GM18868 (cell line): ENCODE measurements at regions not wholly inside any gene's neighbourhood (a gene's known extent, or its start where the extent isn't known, plus 50 kb on each side); places are given as distances from the start of the nearest gene placed in this dataset.

ENCODE experiments used
- ATAC-seq: cut with Tn5 transposase; IDR thresholded peaks from one replicate; pipeline ENCODE4 v1.9.1; 2021; ENCODE audit warnings: mild to moderate bottlenecking, moderate library complexity; ENCODE audit not compliant: unreplicated experiment

GRCh38 chr4:96093563-96093962 lies 253.7 kb downstream of the PDHA2 start:
- no peak for ATAC-seq

GRCh38 chr4:96094183-96094582 lies 254.3 kb downstream of the PDHA2 start:
- ATAC-seq: no peak

GRCh38 chr4:96097040-96097607 lies 257.2 kb downstream of the PDHA2 start:
- no peak for ATAC-seq

GRCh38 chr4:96097693-96098092 lies 257.8 kb downstream of the PDHA2 start:
- ATAC-seq: no peak

- ATAC-seq: no peak
These were observed 259.1 kb downstream of the PDHA2 start for GRCh38 chr4:96099031-96099430.

- no peak for ATAC-seq
These were observed 262.7 kb downstream of the PDHA2 start for GRCh38 chr4:96102541-96103026.

- no peak for ATAC-seq
These were observed 263.2 kb downstream of the PDHA2 start for GRCh38 chr4:96103086-96103485.

- ATAC-seq: no peak
These were observed 268.3 kb downstream of the PDHA2 start for GRCh38 chr4:96108146-96108545.

GRCh38 chr4:96112631-96113030 lies 272.7 kb downstream of the PDHA2 start:
- ATAC-seq: no peak

GRCh38 chr4:96120206-96120605 lies 280.3 kb downstream of the PDHA2 start:
- no peak for ATAC-seq

- no peak for ATAC-seq
These were observed 286.3 kb downstream of the PDHA2 start for GRCh38 chr4:96126227-96126626.

- ATAC-seq: no peak
These were observed 291.3 kb downstream of the PDHA2 start for GRCh38 chr4:96131186-96131585.

- ATAC-seq: no peak
These were observed 294.9 kb downstream of the PDHA2 start for GRCh38 chr4:96134806-96135205.

GRCh38 chr4:96136056-96136455 lies 296.2 kb downstream of the PDHA2 start:
- ATAC-seq: no peak

- no peak for ATAC-seq
These were observed 299.5 kb downstream of the PDHA2 start for GRCh38 chr4:96139251-96139929.

GRCh38 chr4:96145601-96146000 lies 305.7 kb downstream of the PDHA2 start:
- ATAC-seq: no peak

- ATAC-seq: no peak
These were observed 306.8 kb downstream of the PDHA2 start for GRCh38 chr4:96146686-96147085.

GRCh38 chr4:96149894-96150293 lies 310.0 kb downstream of the PDHA2 start:
- ATAC-seq: no peak

GRCh38 chr4:96150466-96150865 lies 310.6 kb downstream of the PDHA2 start:
- ATAC-seq: no peak

GRCh38 chr4:96152824-96153223 lies 312.9 kb downstream of the PDHA2 start:
- no peak for ATAC-seq

GRCh38 chr4:96154676-96155075 lies 314.8 kb downstream of the PDHA2 start:
- ATAC-seq: no peak

- ATAC-seq: no peak
These were observed 322.7 kb downstream of the PDHA2 start for GRCh38 chr4:96162636-96163035.
